IMR-90 (cell line): ENCODE measurements at regions not wholly inside any gene's neighbourhood (a gene's known extent, or its start where the extent isn't known, plus 50 kb on each side); places are given as distances from the start of the nearest gene placed in this dataset.

ENCODE experiments used
- BHLHE40 ChIP-seq: fragments of 150-350 bp; IDR thresholded peaks from 2 replicates; pipeline ENCODE4 v1.6.1; 2016; ENCODE audit warnings: mild to moderate bottlenecking, low read depth, low read length
- CEBPB ChIP-seq: IDR thresholded peaks from 2 replicates; pipeline ENCODE4 v1.6.1; 2012; ENCODE audit warnings: low read depth, low read length, improper control_type of control experiment
- CTCF ChIP-seq: conservative IDR thresholded peaks from 2 replicates; pipeline ENCODE4 v1.5.1; 2012; ENCODE audit warnings: mild to moderate bottlenecking, low read depth, low read length, improper control_type of control experiment
- FOS ChIP-seq: fragments of 150-350 bp; IDR thresholded peaks from 2 replicates; pipeline ENCODE4 v1.6.1; 2016; ENCODE audit warnings: low read depth, low read length
- MAFK ChIP-seq: IDR thresholded peaks from 2 replicates; pipeline ENCODE4 v1.6.1; 2012; ENCODE audit warnings: low read depth, low read length, improper control_type of control experiment
- MAZ ChIP-seq: IDR thresholded peaks from 2 replicates; pipeline ENCODE4 v1.6.1; 2012; ENCODE audit warnings: low read depth, mild to moderate bottlenecking, low read length, improper control_type of control experiment, moderate library complexity, borderline replicate concordance
- MXI1 ChIP-seq: IDR thresholded peaks from 2 replicates; pipeline ENCODE4 v1.6.1; 2012; ENCODE audit warnings: low read depth, mild to moderate bottlenecking, low read length, moderate library complexity, borderline replicate concordance
- NFE2L2 ChIP-seq: fragments of 150-350 bp; IDR thresholded peaks from 2 replicates; pipeline ENCODE4 v1.6.1; 2016; ENCODE audit warnings: low read depth, mild to moderate bottlenecking, low read length
- POLR2A ChIP-seq: IDR thresholded peaks from 2 replicates; pipeline ENCODE4 v1.6.1; 2012; ENCODE audit warnings: mild to moderate bottlenecking, low read depth, low read length
- RAD21 ChIP-seq: IDR thresholded peaks from 2 replicates; pipeline ENCODE4 v1.6.1; 2012; ENCODE audit warnings: low read length, improper control_type of control experiment
- RFX5 ChIP-seq: IDR thresholded peaks from 2 replicates; pipeline ENCODE4 v1.8.0; 2012; ENCODE audit warnings: low read depth, mild to moderate bottlenecking, low read length, moderate library complexity
- SMC3 ChIP-seq: fragments of 150-350 bp; IDR thresholded peaks from 2 replicates; pipeline ENCODE4 v1.6.1; 2016; ENCODE audit warnings: low read depth, mild to moderate bottlenecking, antibody characterized with exemption, low read length, moderate library complexity
- USF2 ChIP-seq: fragments of 150-350 bp; IDR thresholded peaks from 2 replicates; pipeline ENCODE4 v1.6.1; 2017; ENCODE audit warnings: mild to moderate bottlenecking, antibody characterized with exemption, low read length, low read depth

DNA sequence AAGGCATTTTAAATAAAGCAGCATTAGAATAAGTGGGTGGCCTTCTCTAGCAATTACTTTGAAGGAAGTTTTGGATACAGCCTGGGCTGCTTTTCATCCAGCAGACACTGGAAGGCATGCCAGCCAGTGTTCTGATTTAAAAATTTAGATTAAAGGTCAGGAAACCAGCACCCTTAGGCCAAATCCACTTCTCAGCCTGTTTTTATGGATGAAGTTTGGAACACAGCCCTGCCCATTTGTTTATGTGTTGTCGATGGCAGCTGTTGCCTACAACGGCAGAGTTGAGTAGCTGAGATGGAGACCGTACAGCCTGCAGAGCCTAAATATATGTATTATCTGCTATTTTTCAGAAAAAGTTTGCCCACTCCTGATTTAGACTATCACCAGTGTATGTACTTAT, 313.6 kb upstream of the ACVR2A start:
- TF ChIP-seq CTCF (no peak), POLR2A (no peak), RAD21 (no peak), USF2 (no peak), CEBPB (no peak), NFE2L2 (no peak), SMC3 (no peak), MAZ (no peak), BHLHE40 (no peak), RFX5 (no peak), MXI1 (no peak), MAFK (no peak), FOS (no peak)
